ENCODE measurements at regions not wholly inside any gene's neighbourhood (a gene's known extent, or its start where the extent isn't known, plus 50 kb on each side); places are given as distances from the start of the nearest gene placed in this dataset.

GRCh38 chr21:15444118-15444960, 285.4 kb upstream of the USP25 start:
- no peak for ATAC-seq
- ChIA-PET POLR2A (no interaction called here), CTCF (no interaction called here)
- Histone ChIP-seq H3K27me3 (ENCODE audit: control insufficient read depth, insufficient read depth, low read length) (no peaks in the 10 kb centered on the region), H3K9me3 (ENCODE audit: control insufficient read depth, insufficient read depth, low read depth, low read length) (no peaks in the 10 kb centered on the region), H3K27ac (ENCODE audit: low read length) (no peak overlapping the region), H3K4me3 (ENCODE audit: low read depth in 2 of 2, low read length in 2 of 2) (no peak overlapping the region), H3K36me3 (ENCODE audit: control insufficient read depth, insufficient read depth, low read length) (no peaks in the 10 kb centered on the region), H3K4me1 (ENCODE audit: control insufficient read depth, insufficient read depth, low read length) (no peaks in the 10 kb centered on the region)
- in situ Hi-C loops (cut with HindIII; ENCODE audit: low pct_unique_long_range_greater_than_20kb, low sequenced_read_pairs) (no loop called here), intact Hi-C loops (cut with micrococcal nuclease; ENCODE audit: unreplicated experiment) (no loop called here)
- BruUV-seq (replicated peaks) = no TSS peak
- TF ChIP-seq POLR2AphosphoS5 (IDR thresholded peaks at IDR 0.05; ENCODE audit: low read depth, low read length) (no peak), REST (IDR thresholded peaks at IDR 0.05; ENCODE audit: insufficient read depth in 1 of 2, low read depth in 2 of 2, low read length in 1 of 2) (no peak), TCF7L2 (IDR thresholded peaks at IDR 0.05; ENCODE audit: low read depth, low read length) (no peak), SIN3A (IDR thresholded peaks at IDR 0.05; ENCODE audit: borderline replicate concordance, insufficient read depth, low read depth, low read length) (no peak), CTCF (IDR thresholded peaks at IDR 0.05) (no peak)
- DNase-seq (ENCODE audit: low read depth, low spot score) = no peak

- intact Hi-C loops (cut with micrococcal nuclease; ENCODE audit: unreplicated experiment) (no loop called here), in situ Hi-C loops (cut with HindIII; ENCODE audit: low pct_unique_long_range_greater_than_20kb, low sequenced_read_pairs) (no loop called here)
- Histone ChIP-seq H3K9me3 (ENCODE audit: control insufficient read depth, insufficient read depth, low read depth, low read length) (no peaks in the 10 kb centered on the region), H3K4me3 (ENCODE audit: low read depth in 2 of 2, low read length in 2 of 2) (no peak overlapping the region), H3K27ac (ENCODE audit: low read length) (no peak overlapping the region), H3K36me3 (ENCODE audit: control insufficient read depth, insufficient read depth, low read length) (no peaks in the 10 kb centered on the region), H3K4me1 (ENCODE audit: control insufficient read depth, insufficient read depth, low read length) (no peaks in the 10 kb centered on the region), H3K27me3 (ENCODE audit: control insufficient read depth, insufficient read depth, low read length) (no peaks in the 10 kb centered on the region)
- TF ChIP-seq TCF7L2 (IDR thresholded peaks at IDR 0.05; ENCODE audit: low read depth, low read length) (no peak), POLR2AphosphoS5 (IDR thresholded peaks at IDR 0.05; ENCODE audit: low read depth, low read length) (no peak), SIN3A (IDR thresholded peaks at IDR 0.05; ENCODE audit: borderline replicate concordance, insufficient read depth, low read depth, low read length) (no peak), CTCF (IDR thresholded peaks at IDR 0.05) (no peak), REST (IDR thresholded peaks at IDR 0.05; ENCODE audit: insufficient read depth in 1 of 2, low read depth in 2 of 2, low read length in 1 of 2) (no peak)
- CTCF ChIA-PET = no interaction called here
- ATAC-seq (no peak), DNase-seq (ENCODE audit: low read depth, low spot score) (no peak)
- no TSS peak for BruUV-seq (replicated peaks)
- POLR2A ChIA-PET = no interaction called here
Measured at GRCh38 chr21:15445327-15445726, 284.5 kb upstream of the USP25 start.

Data from Panc1 (cell line).